PC-9 (cell line): ENCODE measurements at regions not wholly inside any gene's neighbourhood (a gene's known extent, or its start where the extent isn't known, plus 50 kb on each side); places are given as distances from the start of the nearest gene placed in this dataset.
"Not testable (repeated sequence)": the region's sequence is repeated elsewhere in the genome, so short reads cannot be mapped to it uniquely, and the experiment has no call there.

Experiments
- EZH2 ChIP-seq: fragments of 200-600 bp; sonication (generic); IDR thresholded peaks from 2 replicates; pipeline ENCODE4 v1.8.0; 2017; ENCODE audit warnings: antibody characterized with exemption, low read depth
- TF ChIP-seq, protein P1 (sequence below): fragments of 200-600 bp; sonication (generic); conservative IDR thresholded peaks from 2 replicates; pipeline ENCODE4 v1.6.1; 2017; ENCODE audit warnings: mixed run types, antibody characterized with exemption, mild to moderate bottlenecking, moderate library complexity

DNA sequence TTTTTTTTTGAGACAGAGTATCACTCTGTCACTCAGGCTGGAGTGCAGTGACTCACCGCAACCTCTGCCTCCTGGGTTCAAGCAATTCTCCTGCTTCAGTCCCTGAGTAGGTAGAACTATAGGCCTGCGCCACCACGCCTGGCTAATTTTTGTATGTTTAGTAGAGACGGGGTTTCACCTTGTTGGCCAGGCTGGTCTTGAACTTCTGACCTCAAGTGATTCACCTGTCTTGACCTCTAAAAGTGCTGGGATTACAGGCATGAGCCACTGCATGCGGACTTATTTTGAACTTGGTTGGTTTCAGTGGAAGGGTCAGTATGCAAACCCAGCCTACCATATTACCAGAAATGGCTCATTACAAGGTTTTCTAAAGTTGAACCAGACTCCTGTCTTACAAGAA, 61.6 kb upstream of the GBA3 start:
- TF ChIP-seq, protein P1, sequence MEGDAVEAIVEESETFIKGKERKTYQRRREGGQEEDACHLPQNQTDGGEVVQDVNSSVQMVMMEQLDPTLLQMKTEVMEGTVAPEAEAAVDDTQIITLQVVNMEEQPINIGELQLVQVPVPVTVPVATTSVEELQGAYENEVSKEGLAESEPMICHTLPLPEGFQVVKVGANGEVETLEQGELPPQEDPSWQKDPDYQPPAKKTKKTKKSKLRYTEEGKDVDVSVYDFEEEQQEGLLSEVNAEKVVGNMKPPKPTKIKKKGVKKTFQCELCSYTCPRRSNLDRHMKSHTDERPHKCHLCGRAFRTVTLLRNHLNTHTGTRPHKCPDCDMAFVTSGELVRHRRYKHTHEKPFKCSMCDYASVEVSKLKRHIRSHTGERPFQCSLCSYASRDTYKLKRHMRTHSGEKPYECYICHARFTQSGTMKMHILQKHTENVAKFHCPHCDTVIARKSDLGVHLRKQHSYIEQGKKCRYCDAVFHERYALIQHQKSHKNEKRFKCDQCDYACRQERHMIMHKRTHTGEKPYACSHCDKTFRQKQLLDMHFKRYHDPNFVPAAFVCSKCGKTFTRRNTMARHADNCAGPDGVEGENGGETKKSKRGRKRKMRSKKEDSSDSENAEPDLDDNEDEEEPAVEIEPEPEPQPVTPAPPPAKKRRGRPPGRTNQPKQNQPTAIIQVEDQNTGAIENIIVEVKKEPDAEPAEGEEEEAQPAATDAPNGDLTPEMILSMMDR = not testable (repeated sequence)
- not testable (repeated sequence) for TF ChIP-seq EZH2
